Keratinocyte (primary cell): ENCODE measurements at regions not wholly inside any gene's neighbourhood (a gene's known extent, or its start where the extent isn't known, plus 50 kb on each side); places are given as distances from the start of the nearest gene placed in this dataset.
"Not testable (repeated sequence)": the region's sequence is repeated elsewhere in the genome, so short reads cannot be mapped to it uniquely, and the experiment has no call there.

Experiments
- DNase-seq: peaks from one replicate; pipeline ENCODE4 v3.0.0-alpha.2; 2011; ENCODE audit warnings: low read depth, missing footprints, low spot score
- FAIRE-seq: peaks from 2 replicates; lab custom pipeline; 2011; peaks lifted over from hg19 to GRCh38; lab: Jason Lieb, UNC
- H2AFZ ChIP-seq: 2 replicates; pipeline ENCODE4 v1.6.0; 2012; ENCODE audit warnings: low read length, control low read depth, inconsistent platforms; ENCODE audit not compliant: control insufficient read depth
- H3K27ac ChIP-seq: 2 replicates; pipeline ENCODE4 v1.5.1; 2011; ENCODE audit warnings: low read length; ENCODE audit not compliant: control insufficient read depth, insufficient read depth
- H3K27me3 ChIP-seq: 3 replicates; pipeline ENCODE4 v1.6.0; 2011; ENCODE audit warnings: low read length; ENCODE audit not compliant: control insufficient read depth, insufficient read depth; ENCODE audit errors: extremely low read depth
- H3K36me3 ChIP-seq, 2 experiments: 2 replicates in 1 of 2; 3 replicates in 1 of 2; pipeline ENCODE4 v1.5.1; 2011; ENCODE audit warnings: low read length in 2 of 2, mild to moderate bottlenecking in 1 of 2; ENCODE audit not compliant: control insufficient read depth in 2 of 2, insufficient read depth in 2 of 2; ENCODE audit errors: extremely low read depth in 1 of 2
- H3K4me1 ChIP-seq: 3 replicates; pipeline ENCODE4 v1.5.1; 2011; ENCODE audit warnings: low read length; ENCODE audit not compliant: control insufficient read depth, insufficient read depth; ENCODE audit errors: extremely low read depth
- H3K4me2 ChIP-seq: 3 replicates; pipeline ENCODE4 v1.6.0; 2011; ENCODE audit warnings: low read depth, low read length; ENCODE audit not compliant: control insufficient read depth, insufficient read depth; ENCODE audit errors: extremely low read depth
- H3K4me3 ChIP-seq, 3 experiments: fragments of 200-600 bp in 1 of 3; sonication (generic) in 1 of 3; 2 replicates in 2 of 3; 3 replicates in 1 of 3; pipeline ENCODE4 v1.5.1; 2011 to 2016; ENCODE audit warnings: low read length in 3 of 3, mild to moderate bottlenecking in 3 of 3, control low read depth in 2 of 3, inconsistent platforms in 1 of 3, low read depth in 1 of 3, mixed read lengths in 1 of 3, mixed run types in 1 of 3, moderate library complexity in 1 of 3; ENCODE audit not compliant: control insufficient read depth in 2 of 3, insufficient read depth in 2 of 3; ENCODE audit errors: extremely low read depth in 1 of 3
- H3K79me2 ChIP-seq: 2 replicates; pipeline ENCODE4 v1.6.0; 2012; ENCODE audit warnings: low read length; ENCODE audit not compliant: control insufficient read depth, insufficient read depth
- H3K9ac ChIP-seq: 3 replicates; pipeline ENCODE4 v1.6.0; 2011; ENCODE audit warnings: low read length; ENCODE audit not compliant: control insufficient read depth, insufficient read depth; ENCODE audit errors: extremely low read depth
- H3K9me1 ChIP-seq: 3 replicates; pipeline ENCODE4 v1.6.0; 2011; ENCODE audit warnings: low read length; ENCODE audit not compliant: control insufficient read depth, insufficient read depth; ENCODE audit errors: extremely low read depth
- H3K9me3 ChIP-seq: 2 replicates; pipeline ENCODE4 v1.5.1; 2012; ENCODE audit warnings: low read depth, low read length; ENCODE audit not compliant: control insufficient read depth
- H4K20me1 ChIP-seq: 3 replicates; pipeline ENCODE4 v1.6.0; 2011; ENCODE audit warnings: low read length; ENCODE audit not compliant: control insufficient read depth, insufficient read depth; ENCODE audit errors: extremely low read depth
- dilution Hi-C: fragments of 300-500 bp; cut with MboI; formaldehyde crosslinking; loops from one replicate; pipeline ENCODE4 v1.7.0; 2020; ENCODE audit warnings: low sequenced_read_pairs; ENCODE audit not compliant: extremely low pct_ligation_motif_present
- TF ChIP-seq, protein P1 (sequence below), 3 experiments: IDR thresholded peaks in 1 of 3; conservative IDR thresholded peaks in 1 of 3; optimal IDR thresholded peaks in 1 of 3; 2 replicates in 2 of 3; 3 replicates in 1 of 3; pipeline versions ENCODE3 to v1.5.1; 2011; ENCODE audit warnings: low read length in 3 of 3, mild to moderate bottlenecking in 3 of 3, moderate library complexity in 2 of 3, control low read depth in 1 of 3, inconsistent platforms in 1 of 3; ENCODE audit not compliant: insufficient read depth in 2 of 3; ENCODE audit errors: extremely low read depth in 1 of 3

DNA sequence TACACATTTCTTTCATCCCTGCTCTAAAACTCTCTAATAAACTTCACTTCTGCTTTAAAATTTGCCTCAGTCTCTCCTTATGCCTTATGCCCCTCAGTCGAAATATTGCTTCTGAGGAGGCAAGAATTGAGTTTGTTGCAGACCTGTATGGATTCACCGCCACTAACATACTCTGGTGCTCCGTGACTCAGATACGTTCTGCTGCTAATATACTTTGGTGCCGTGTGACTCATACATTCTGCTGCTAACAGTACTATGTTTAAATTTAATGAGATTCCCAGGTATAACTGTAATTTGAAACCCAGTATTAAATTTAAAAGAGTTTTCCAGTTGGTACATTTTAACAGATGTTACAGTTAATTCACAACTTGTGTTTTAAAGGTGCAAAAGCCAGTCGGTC lies 82.0 kb upstream of the TGIF2LX start:
- H3K4me1 ChIP-seq, H3K79me2 ChIP-seq, H3K9me1 ChIP-seq, H3K27ac ChIP-seq, H3K9me3 ChIP-seq, H3K27me3 ChIP-seq, H2AFZ ChIP-seq, H4K20me1 ChIP-seq, H3K36me3 ChIP-seq, H3K4me3 ChIP-seq, DNase-seq, dilution Hi-C loops, H3K9ac ChIP-seq, FAIRE-seq, H3K4me2 ChIP-seq: not testable (repeated sequence)

DNA sequence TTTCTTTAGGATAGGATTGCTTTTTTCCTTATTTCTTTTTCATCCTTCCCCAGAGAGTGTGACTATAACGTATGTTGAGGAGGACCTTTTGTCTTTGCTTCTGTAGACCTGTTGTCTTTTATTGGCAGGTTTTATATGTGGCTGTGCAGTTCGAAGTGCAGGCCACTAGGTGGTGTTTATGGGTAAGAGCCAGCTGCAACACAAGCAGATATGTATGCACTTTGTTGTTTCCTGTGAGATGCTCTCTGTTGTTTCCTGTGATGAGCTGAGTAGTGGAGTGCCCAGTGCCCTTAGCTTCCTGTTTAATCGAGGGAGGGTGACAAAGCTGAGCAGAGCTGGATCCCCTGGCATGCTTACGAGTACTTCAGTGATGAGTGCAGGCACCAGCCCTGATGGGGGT lies 50.0 kb upstream of the TGIF2LX start:
- H3K79me2 ChIP-seq, dilution Hi-C loops, H4K20me1 ChIP-seq, H3K4me2 ChIP-seq, H3K4me1 ChIP-seq, H2AFZ ChIP-seq, H3K9me3 ChIP-seq, H3K36me3 ChIP-seq, H3K9ac ChIP-seq, H3K27ac ChIP-seq, H3K9me1 ChIP-seq, H3K27me3 ChIP-seq, DNase-seq, H3K4me3 ChIP-seq: not testable (repeated sequence)
- FAIRE-seq, result peak; percentile 57
- TF ChIP-seq, protein P1, sequence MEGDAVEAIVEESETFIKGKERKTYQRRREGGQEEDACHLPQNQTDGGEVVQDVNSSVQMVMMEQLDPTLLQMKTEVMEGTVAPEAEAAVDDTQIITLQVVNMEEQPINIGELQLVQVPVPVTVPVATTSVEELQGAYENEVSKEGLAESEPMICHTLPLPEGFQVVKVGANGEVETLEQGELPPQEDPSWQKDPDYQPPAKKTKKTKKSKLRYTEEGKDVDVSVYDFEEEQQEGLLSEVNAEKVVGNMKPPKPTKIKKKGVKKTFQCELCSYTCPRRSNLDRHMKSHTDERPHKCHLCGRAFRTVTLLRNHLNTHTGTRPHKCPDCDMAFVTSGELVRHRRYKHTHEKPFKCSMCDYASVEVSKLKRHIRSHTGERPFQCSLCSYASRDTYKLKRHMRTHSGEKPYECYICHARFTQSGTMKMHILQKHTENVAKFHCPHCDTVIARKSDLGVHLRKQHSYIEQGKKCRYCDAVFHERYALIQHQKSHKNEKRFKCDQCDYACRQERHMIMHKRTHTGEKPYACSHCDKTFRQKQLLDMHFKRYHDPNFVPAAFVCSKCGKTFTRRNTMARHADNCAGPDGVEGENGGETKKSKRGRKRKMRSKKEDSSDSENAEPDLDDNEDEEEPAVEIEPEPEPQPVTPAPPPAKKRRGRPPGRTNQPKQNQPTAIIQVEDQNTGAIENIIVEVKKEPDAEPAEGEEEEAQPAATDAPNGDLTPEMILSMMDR (optimal IDR thresholded peaks at IDR 0.05 in 1 of 3, IDR thresholded peaks at IDR 0.05 in 1 of 3, conservative IDR thresholded peaks at IDR 0.05 in 1 of 3; ENCODE audit: extremely low read depth in 1 of 3, insufficient read depth in 2 of 3, low read length in 3 of 3), result peak in 1 of 3 experiments; percentile 30
